A549 (cell line): ENCODE measurements at regions not wholly inside any gene's neighbourhood (a gene's known extent, or its start where the extent isn't known, plus 50 kb on each side); places are given as distances from the start of the nearest gene placed in this dataset.

ENCODE experiments used
- JUN ChIP-seq, 2 experiments: fragments of >200 bp; sonication (Bioruptor Twin); formaldehyde crosslinking; IDR thresholded peaks; 2 replicates in 1 of 2; 3 replicates in 1 of 2; pipeline ENCODE4 v1.6.1; 2016 to 2017
- POLR2A ChIP-seq: IDR thresholded peaks from 2 replicates; pipeline ENCODE4 v1.6.1; 2012; ENCODE audit warnings: mild to moderate bottlenecking, low read length
- RAD21 ChIP-seq, 2 experiments: fragments of >200 bp in 1 of 2; sonication (Bioruptor Twin) in 1 of 2; formaldehyde crosslinking in 1 of 2; IDR thresholded peaks in 1 of 2; conservative IDR thresholded peaks in 1 of 2; 2 replicates in 1 of 2; 3 replicates in 1 of 2; pipeline ENCODE4 v1.6.1; 2012 to 2018; ENCODE audit warnings: inconsistent platforms in 1 of 2
- TF ChIP-seq, protein P1 (sequence below): fragments of >200 bp; sonication (Bioruptor Twin); formaldehyde crosslinking; IDR thresholded peaks from 3 replicates; pipeline ENCODE4 v1.5.1; 2016
- TF ChIP-seq, protein P2 (sequence below): fragments of 200-600 bp; sonication (generic); IDR thresholded peaks from 2 replicates; pipeline ENCODE4 v1.6.1; 2016; ENCODE audit warnings: antibody characterized with exemption, mild to moderate bottlenecking, moderate library complexity

DNA sequence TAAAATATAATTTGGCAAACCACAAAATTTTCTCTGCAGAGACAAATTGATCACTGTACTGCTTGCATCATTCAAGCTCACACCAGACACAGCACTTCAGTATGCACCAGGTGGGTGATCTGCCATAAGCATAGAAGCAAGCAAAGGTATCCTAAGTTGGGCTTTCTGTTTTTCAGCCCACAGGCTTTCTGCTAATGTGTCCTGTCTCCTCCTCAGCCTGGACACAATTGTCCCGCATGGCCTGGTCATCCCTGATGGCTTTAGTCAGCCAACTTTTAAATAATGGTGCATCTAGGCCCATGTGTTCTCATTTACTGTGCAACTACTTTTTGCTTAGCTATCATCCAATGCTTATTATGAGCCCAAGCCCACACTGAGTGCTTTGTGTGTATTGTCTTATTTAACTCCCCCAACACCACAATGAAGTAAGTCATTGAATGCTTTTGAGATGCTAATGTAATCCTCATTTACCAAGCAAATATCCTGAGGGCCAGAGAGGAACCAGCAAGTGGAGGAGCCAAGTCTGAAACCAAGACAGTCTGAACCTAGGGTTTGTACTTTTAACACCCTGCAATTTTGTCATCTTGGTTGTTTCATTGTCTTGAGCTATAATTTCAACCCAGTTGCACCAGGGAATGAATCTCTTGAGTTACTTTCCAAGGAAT, 111.2 kb upstream of the SETBP1 start:
- TF ChIP-seq, protein P1, sequence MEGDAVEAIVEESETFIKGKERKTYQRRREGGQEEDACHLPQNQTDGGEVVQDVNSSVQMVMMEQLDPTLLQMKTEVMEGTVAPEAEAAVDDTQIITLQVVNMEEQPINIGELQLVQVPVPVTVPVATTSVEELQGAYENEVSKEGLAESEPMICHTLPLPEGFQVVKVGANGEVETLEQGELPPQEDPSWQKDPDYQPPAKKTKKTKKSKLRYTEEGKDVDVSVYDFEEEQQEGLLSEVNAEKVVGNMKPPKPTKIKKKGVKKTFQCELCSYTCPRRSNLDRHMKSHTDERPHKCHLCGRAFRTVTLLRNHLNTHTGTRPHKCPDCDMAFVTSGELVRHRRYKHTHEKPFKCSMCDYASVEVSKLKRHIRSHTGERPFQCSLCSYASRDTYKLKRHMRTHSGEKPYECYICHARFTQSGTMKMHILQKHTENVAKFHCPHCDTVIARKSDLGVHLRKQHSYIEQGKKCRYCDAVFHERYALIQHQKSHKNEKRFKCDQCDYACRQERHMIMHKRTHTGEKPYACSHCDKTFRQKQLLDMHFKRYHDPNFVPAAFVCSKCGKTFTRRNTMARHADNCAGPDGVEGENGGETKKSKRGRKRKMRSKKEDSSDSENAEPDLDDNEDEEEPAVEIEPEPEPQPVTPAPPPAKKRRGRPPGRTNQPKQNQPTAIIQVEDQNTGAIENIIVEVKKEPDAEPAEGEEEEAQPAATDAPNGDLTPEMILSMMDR: no peak
- no peak for TF ChIP-seq POLR2A
- TF ChIP-seq, protein P2, sequence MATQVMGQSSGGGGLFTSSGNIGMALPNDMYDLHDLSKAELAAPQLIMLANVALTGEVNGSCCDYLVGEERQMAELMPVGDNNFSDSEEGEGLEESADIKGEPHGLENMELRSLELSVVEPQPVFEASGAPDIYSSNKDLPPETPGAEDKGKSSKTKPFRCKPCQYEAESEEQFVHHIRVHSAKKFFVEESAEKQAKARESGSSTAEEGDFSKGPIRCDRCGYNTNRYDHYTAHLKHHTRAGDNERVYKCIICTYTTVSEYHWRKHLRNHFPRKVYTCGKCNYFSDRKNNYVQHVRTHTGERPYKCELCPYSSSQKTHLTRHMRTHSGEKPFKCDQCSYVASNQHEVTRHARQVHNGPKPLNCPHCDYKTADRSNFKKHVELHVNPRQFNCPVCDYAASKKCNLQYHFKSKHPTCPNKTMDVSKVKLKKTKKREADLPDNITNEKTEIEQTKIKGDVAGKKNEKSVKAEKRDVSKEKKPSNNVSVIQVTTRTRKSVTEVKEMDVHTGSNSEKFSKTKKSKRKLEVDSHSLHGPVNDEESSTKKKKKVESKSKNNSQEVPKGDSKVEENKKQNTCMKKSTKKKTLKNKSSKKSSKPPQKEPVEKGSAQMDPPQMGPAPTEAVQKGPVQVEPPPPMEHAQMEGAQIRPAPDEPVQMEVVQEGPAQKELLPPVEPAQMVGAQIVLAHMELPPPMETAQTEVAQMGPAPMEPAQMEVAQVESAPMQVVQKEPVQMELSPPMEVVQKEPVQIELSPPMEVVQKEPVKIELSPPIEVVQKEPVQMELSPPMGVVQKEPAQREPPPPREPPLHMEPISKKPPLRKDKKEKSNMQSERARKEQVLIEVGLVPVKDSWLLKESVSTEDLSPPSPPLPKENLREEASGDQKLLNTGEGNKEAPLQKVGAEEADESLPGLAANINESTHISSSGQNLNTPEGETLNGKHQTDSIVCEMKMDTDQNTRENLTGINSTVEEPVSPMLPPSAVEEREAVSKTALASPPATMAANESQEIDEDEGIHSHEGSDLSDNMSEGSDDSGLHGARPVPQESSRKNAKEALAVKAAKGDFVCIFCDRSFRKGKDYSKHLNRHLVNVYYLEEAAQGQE: no peak
- TF ChIP-seq RAD21 (conservative IDR thresholded peaks at IDR 0.05 in 1 of 2, IDR thresholded peaks at IDR 0.05 in 1 of 2): no peak
- no peak for TF ChIP-seq JUN (IDR thresholded peaks at IDR 0.05)
